HCT116 (cell line): ENCODE measurements at regions not wholly inside any gene's neighbourhood (a gene's known extent, or its start where the extent isn't known, plus 50 kb on each side); places are given as distances from the start of the nearest gene placed in this dataset.

Experiments used
- RAD21 ChIP-seq: IDR thresholded peaks from 2 replicates; pipeline ENCODE4 v1.6.1; 2012; ENCODE audit warnings: low read depth, mild to moderate bottlenecking
- YY1 ChIP-seq: IDR thresholded peaks from 2 replicates; pipeline ENCODE4 v1.6.1; 2011; ENCODE audit warnings: low read length, low read depth, moderate library complexity, mild to moderate bottlenecking; ENCODE audit not compliant: insufficient replicate concordance; ENCODE audit errors: extremely low read depth
- TF ChIP-seq, protein P1 (sequence below), 3 experiments: fragments of 200-600 bp in 1 of 3; sonication (generic) in 1 of 3; IDR thresholded peaks in 2 of 3; conservative IDR thresholded peaks in 1 of 3; 2 replicates each; pipeline ENCODE4 v1.5.1; 2012 to 2017; ENCODE audit warnings: low read depth in 2 of 3, low read length in 2 of 3, antibody characterized with exemption in 1 of 3, borderline replicate concordance in 1 of 3, control low read depth in 1 of 3, mild to moderate bottlenecking in 1 of 3, mixed read lengths in 1 of 3, mixed run types in 1 of 3, moderate library complexity in 1 of 3; ENCODE audit not compliant: insufficient read depth in 1 of 3

DNA sequence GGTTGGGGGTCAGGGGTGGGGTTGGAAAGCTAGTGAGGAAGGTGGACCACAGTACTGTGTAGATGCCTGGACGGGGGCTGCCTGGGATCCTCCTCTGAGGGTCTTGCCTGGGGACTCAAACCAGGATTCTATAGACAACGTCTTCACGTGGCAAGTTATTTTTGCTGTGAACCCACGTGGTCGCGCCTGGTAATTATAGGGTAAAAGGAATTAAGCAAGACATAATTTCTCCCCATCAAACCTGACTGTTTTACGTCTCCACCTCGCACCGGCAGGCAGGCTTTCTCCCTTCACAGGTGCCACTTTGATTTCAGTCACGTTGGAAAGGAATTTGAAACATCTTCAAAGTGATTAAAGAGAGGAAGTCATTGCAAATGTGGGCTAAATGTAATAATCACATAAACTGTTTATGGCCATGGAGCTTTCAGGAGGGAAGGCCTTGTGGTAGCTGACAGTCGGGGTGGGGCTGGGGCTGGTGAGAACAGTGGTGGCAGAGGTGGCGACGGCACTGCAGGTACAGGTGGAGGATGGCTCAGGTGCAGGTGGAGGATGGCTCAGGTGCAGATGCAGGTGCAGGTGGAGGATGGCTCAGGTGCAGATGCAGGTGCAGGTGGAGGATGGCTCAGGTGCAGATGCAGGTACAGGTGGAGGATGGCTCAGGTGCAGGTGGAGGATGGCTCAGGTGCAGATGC is 197.1 kb upstream of the NLRP1 start:
- no peak for TF ChIP-seq YY1
- no peak for TF ChIP-seq RAD21
- TF ChIP-seq, protein P1, sequence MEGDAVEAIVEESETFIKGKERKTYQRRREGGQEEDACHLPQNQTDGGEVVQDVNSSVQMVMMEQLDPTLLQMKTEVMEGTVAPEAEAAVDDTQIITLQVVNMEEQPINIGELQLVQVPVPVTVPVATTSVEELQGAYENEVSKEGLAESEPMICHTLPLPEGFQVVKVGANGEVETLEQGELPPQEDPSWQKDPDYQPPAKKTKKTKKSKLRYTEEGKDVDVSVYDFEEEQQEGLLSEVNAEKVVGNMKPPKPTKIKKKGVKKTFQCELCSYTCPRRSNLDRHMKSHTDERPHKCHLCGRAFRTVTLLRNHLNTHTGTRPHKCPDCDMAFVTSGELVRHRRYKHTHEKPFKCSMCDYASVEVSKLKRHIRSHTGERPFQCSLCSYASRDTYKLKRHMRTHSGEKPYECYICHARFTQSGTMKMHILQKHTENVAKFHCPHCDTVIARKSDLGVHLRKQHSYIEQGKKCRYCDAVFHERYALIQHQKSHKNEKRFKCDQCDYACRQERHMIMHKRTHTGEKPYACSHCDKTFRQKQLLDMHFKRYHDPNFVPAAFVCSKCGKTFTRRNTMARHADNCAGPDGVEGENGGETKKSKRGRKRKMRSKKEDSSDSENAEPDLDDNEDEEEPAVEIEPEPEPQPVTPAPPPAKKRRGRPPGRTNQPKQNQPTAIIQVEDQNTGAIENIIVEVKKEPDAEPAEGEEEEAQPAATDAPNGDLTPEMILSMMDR (IDR thresholded peaks at IDR 0.05 in 2 of 3, conservative IDR thresholded peaks at IDR 0.05 in 1 of 3; ENCODE audit: borderline replicate concordance in 1 of 3, insufficient read depth in 1 of 3, low read depth in 2 of 3, low read length in 2 of 3), result no peak
